ENCODE measurements at regions not wholly inside any gene's neighbourhood (a gene's known extent, or its start where the extent isn't known, plus 50 kb on each side); places are given as distances from the start of the nearest gene placed in this dataset.
"Not testable (repeated sequence)": the region's sequence is repeated elsewhere in the genome, so short reads cannot be mapped to it uniquely, and the experiment has no call there.

DNA sequence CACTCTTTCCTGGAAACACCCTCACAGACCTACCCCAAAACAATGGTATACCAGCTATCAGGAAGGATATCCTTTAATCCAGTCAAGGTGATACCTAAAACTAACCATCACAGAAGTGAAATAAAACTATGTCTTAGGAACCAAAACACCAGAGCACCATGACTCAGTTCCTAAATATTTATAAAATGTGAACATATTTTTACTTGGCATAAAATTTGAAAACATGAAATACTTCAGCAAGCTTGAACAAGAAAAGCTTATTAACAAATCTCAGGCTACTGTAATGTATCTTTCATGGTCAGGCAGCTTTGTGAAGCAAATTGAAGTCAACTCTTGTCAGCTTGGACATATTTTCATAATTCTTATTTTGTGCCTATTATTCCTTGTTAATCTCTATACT, 440.8 kb upstream of the CDH20 start:
- DNase-seq: no peak

- no peak for DNase-seq
Measured at GRCh38 chr18:60892855-60893254, 440.4 kb upstream of the CDH20 start.

- DNase-seq: no peak
Measured at GRCh38 chr18:60893355-60894097, 439.7 kb upstream of the CDH20 start.

DNA sequence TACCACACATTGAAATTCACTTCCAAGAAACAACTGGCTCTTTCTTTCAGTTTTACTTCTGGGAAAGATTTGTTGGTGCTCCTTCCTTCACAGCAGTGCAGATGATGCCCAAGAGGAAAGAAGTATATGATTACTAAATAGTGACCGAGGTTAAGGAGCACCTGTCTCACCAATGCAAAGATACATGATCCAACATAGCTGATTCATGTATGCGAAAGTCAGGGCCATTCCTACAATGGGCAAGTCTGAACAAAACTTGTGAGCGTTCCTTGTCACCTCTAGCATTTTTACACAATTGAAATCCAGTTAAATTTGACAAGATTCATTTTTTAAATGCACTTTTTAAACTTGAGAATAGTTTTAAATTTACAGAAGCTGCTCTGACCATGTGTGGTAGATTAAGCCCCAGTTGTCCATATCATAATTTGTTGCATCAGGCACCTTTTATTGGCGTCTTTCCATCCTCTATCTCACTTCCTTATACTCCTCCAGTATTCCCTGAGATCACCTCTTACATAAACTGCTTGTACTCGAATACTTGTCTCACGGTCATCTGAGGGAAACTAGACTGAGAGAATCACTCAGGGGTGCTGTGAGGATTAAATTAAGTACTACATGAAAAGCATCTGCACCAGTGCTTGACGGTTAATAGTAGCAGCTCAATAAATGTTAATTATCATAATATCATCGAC, 438.8 kb upstream of the CDH20 start:
- no peak for DNase-seq

DNA sequence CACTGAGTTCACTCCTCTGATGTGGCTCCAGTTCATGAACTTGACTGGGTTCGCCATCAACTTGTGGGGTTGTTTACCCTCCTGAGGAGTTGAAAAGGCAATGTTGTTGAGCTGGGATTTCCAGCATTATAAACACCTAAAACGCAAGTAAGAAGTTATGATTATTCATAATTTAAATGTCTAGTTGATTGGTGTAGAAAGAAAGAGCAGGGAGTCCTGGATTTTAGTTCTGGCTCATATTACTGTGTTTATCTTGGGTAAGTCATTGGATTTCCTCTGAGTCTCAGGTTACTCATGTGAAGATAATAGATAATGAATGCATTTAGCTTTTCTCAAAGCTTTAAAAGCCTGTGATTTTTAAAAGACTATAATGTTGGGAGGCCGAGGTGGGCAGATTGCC, 438.0 kb upstream of the CDH20 start:
- no peak for DNase-seq

DNA sequence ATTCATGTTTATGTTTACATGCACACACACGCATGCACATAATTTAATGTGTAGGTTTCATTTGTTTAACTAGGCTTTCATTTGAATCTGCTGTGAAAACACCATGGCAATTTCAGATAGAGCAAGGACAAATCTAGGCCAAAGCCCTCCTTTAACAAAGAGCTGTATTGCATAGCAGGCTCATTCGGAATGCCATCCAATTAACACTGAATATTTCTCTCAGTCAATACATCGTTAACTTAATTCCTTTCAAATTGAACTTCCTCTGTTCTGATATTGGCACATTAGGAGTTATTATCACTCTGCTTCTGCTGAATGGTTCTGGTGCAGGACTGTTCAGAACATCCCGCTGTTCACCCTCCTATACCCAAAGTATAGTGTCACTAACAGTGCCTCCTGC, 435.1 kb upstream of the CDH20 start:
- no peak for DNase-seq

DNA sequence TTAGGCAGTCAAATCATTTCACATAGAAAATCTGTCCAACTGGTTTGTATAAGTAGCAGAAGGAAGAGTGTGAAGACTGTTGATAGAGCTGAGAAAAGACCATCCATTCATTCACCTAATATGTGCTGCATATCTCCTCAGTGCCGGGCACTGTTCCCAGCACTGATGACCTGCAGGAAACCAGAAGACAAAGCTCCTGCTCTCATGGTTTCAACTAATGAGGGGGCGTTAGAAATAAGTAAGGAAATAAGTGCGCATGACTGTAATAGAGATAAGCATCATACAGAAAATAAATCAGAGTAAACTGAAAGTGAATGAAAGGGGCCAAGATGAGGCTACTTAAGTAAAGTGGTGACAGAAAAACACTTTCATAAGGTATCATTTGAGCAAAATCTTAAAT, 427.5 kb upstream of the CDH20 start:
- DNase-seq: no peak

DNA sequence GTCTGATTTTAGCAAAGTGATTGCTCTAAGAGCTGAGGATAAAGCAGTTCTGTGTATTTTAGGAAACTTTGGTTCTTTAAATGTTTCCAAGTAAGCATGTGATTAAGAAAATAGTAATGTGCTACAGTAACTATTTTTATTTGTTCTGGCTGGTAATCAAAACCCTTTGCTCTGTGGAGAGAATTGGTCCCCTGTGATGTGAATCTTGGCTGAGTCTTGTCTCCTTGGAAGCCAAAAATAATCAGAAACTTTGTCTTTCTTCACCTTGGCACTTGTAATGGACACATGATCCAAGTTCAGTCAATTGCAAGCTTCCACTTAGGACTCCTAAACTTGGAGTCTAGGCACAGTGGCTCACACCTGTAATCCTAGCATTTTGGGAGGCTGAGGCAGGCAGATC, 422.7 kb upstream of the CDH20 start:
- DNase-seq: no peak

- DNase-seq: no peak
Measured at GRCh38 chr18:60911504-60911903, 421.7 kb upstream of the CDH20 start.

GRCh38 chr18:60915160-60915559, 418.1 kb upstream of the CDH20 start:
- DNase-seq: no peak

DNA sequence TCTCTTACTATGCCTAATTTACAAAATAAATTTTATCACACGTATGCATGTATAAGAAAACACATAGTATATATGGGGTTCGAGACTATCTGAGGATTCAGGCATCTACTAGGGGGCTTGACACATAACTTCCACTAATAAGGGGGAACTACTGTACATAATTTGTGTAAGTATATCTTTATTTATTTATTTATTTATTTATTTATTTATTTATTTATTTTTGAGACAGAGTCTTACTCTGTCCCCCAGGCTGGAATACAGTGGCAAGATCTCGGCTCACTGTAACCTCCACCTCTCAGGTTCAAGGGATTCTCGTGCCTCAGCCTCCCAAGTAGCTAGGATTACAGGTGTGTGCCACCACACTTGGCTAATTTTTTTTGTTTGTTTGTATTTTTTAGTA, 414.4 kb upstream of the CDH20 start:
- not testable (repeated sequence) for DNase-seq

- no peak for DNase-seq
Measured at GRCh38 chr18:60925892-60926291, 407.3 kb upstream of the CDH20 start.

GRCh38 chr18:60929966-60930365, 403.3 kb upstream of the CDH20 start:
- DNase-seq: no peak

DNA sequence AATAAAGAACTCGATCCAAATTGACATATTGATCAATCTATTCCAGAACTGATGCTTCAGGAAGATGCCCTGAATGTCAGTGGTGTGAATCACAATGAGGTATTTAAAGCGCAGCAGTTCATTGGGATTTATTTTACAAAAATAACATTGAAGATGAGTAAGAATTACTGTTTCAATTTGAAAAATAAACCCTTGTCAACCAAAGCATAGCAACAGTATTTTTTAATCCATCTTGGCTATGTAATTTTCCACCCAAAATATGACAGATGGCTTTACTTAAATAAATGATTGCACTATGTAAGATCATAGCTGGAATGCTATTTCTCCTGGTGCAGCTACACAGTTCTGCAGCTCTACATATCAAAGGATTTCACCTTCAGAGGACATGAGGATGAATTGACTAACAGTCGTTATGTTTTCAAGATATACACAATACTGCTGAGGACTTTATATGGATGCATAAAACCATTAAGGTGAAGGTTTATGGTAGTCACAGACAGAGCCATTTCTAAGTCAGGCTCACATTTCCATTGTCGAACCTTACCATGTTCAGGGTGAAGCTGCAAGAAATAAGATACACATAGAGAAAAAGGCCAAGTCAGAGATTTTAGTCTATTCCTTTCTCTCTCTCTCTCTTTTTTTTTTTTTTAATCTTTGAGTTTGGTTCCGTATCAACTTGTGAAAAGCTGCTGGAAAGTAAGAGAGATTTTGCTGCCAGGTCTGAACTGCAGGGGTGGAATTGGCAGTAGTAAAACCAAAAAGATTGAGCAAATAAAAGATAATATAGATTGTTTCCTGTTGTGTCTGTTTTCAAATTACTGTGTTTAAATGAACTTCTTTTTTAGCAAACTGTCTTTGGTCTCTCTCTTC, 398.0 kb upstream of the CDH20 start:
- DNase-seq: no peak

GRCh38 chr18:60936101-60936500, 397.1 kb upstream of the CDH20 start:
- no peak for DNase-seq

DNA sequence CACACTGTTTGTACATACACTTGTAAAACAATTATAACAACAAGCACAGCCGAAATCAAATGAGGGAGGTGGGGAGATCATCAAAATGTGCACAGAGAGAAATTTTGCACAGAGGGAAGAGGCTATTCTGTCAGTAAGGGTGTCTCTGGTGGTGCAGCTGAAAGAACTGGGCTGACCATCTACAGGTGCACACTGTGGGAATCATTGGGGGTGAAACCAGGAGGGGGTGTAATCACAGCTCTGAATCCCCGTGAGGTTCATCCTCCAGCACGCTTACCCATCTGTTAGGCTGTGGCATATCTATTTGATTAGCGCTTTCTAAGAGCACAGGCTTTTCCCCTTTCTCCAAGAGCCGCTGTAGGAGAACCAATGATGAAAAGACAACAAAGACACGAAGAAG, 389.9 kb upstream of the CDH20 start:
- no peak for DNase-seq

DNA sequence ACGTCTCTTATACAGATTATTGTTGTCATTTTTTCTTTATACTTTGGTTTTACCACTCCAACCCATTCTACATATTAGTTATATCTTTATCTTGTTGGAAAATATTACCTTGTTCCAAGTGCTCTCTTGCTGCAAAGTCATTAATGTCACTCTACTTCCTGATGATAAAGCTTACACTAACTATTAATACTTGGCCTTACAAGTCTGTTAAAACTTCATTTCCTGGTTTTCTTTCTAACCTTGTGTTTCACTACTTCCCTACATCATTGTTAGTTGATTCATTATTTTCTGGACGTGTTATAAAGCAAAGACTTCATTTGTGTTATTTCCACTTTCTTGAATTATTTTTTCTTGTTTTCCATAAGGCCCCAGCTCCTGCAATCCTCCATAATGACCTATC, 382.6 kb upstream of the CDH20 start:
- DNase-seq: no peak

- DNase-seq: no peak
Measured at GRCh38 chr18:60951091-60951490, 382.1 kb upstream of the CDH20 start.

DNA sequence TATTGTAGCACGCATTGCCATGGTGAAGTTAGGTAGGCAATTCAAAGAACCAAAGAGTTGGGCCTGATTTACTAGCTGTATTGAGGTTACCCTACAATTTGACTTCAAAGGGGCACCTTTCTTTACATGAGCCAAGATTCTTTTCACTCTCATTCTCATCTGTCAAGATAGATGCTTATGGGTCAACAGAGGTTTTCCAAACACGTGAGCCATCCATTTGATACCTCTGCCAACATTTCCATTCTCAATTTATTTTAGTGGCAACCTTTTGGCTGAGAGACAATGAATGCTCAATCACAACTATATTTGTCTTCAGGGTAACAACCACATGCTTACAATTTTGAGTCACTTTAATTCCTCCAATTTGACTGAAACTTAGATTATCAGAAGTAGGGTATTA, 370.6 kb upstream of the CDH20 start:
- DNase-seq: no peak

GRCh38 chr18:60965856-60966255, 367.4 kb upstream of the CDH20 start:
- no peak for DNase-seq

- DNase-seq: no peak
Measured at GRCh38 chr18:60966876-60967275, 366.4 kb upstream of the CDH20 start.

GRCh38 chr18:60975420-60975819, 357.8 kb upstream of the CDH20 start:
- DNase-seq: no peak

DNA sequence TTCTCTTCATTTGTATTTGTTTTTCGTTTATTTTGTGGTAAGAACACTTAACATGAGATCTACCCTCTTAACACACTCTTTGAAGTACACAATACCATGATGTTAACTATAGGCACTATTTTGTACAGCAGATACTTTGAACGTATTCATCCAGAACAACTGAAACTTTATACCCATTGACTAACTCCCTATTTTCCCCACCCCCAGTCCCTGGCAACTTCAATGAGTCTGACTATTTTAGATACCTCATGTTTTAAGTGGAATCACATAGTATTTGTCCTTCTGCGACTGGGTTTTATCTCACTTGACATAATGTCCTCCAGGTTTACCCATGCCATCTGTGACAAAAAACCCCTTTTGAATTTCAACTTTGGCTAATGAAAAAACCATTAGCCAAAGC, 356.3 kb upstream of the CDH20 start:
- no peak for DNase-seq

Data from renal pelvis (tissue), 1 donor.